ENCODE measurements at regions not wholly inside any gene's neighbourhood (a gene's known extent, or its start where the extent isn't known, plus 50 kb on each side); places are given as distances from the start of the nearest gene placed in this dataset.

DNA sequence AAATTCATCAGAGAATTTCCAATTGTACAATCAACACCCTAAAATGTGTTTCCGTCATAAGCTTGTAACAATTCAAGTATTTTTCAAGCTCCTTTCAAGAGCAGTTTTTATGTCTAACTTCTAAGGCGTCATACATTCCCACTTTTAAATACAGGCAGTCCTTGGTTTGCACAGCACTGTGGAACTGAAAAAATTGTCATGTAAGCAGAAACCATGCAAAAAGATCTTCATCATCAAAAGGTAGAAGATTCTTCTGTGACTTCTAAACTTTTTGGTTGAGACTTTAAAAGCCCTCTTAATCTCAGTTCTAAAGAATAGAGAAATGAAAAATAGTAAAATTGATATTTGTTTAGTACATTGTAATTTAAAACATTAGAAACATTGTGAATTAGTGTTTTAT is 315.6 kb downstream of the TPBG start:
- no peak for DNase-seq

DNA sequence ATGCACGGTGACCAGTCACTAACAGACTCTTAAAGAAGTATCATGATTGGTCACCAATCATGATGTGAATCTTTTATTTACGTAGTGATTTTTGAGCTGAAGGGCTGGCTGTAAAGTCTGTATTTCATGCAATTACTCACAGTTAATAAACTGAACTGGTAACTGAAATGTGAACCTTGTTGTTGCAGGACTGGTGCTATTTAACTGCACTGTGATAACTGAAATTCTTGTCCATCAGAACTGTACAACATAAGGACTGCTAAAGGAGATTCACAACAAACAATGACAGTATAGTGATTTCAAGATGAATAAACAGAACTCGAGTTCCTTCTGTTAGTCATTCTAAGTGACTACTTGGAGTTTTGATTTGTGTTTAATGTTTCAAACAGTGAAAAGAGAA is 316.6 kb downstream of the TPBG start:
- DNase-seq, result no peak

DNA sequence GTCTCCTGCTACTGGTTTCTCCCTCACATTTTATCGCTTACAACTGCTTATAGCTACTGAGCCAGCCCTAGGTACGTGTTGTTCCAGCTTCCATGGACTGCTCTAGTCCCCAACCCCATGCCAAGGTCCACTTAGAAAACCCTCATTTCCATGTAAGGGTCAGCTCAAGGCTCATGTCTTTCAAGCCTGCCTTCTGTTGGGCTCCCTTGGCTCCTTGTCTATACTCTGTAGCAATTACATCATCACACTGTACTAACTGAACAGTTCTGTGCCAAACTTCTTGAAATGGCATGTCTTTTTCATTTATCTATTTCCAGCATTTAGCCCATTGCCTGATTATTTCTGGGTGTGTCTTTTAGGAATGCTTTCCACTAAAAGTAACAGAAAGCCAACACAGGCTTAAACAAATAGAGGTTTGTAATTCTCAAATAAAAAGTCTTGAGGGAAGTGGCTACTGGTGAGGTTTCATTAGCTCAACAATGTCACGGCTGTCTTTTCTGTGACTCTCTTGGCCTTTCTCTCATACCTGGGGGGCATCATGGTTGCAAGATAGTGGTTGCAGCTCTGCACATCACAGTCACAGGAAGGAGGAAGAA is 317.6 kb downstream of the TPBG start:
- no peak for DNase-seq

- no peak for DNase-seq
Measured at GRCh38 chr6:82686719-82687118, 323.1 kb downstream of the TPBG start.

DNA sequence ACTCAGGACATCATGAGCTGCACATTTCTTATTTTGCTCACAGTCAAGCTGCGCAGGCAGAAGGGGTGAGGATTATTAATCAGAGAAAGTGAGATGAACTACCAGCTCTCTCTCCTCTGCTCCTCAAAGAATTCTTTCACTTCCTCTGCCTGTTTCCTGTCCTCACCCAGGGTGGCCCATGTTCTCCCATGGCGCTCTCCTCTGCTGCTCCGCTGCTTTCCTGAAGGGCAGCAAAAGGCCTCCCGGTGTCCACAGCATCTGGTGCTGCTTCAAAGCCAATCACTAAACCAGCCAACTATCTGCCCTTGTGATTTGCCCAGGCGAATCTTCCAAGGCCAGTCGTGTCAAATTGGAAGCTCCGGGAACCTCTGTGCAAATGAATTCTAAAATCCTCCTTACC is 324.2 kb downstream of the TPBG start:
- DNase-seq, result no peak

- no peak for DNase-seq
Measured at GRCh38 chr6:82690283-82690682, 326.7 kb downstream of the TPBG start.

DNA sequence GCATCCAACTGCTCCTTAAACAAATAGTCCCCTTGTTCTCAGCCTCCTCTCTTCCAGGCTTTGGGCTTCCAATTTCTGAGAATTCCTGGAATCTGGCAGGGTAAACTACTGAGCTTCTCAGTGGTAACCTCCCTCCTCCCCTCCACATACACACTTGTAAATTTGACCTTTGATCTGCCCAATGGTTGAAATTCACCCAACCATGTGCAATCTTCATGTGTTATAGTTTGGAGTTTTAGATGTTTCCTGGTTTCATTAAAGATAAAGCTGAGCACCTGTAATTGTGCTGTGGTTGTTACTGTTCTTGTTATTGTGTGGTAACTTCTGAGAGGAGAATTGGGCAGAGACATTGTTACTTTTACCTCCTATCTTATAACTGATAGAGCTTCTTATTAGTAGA is 328.4 kb downstream of the TPBG start:
- DNase-seq, result no peak

GRCh38 chr6:82693094-82693493 is 329.5 kb downstream of the TPBG start:
- DNase-seq, result no peak

DNA sequence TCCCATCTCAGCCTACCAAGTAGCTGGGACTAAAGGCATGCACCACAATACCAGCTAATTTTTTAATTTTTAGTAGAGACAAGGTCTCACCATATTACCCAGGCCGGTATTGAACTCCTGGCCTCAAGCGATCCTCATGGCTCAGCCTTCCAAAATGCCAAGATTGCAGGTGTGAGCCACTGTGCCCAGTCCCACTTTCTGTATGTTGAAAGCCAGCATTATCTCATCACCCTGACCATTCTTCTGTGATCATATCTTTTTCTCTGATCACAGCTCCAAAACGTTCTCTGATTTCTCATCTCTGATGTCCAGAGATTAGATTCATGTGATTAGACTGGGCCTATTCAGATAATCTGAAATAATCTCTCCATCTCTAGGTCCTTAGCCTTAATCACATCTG is 337.7 kb downstream of the TPBG start:
- DNase-seq, result no peak

DNA sequence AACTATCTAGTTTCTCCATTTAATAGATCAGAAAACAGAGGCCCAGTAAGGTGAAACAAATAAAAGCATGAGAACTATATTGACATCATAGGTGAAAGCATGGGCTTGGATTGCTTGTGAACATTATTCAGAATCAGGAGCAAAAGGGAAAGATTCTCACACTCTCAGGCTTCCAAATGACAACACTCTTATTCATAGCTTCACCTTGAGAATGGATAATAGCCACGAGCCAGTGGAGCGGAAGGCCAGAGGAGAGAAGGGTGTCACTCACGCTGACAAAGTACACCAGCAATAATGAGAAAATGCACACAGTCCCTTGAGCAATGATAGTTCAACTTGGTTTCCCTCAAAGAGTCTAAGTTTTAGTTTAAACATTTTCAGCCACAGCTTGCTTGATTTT is 339.0 kb downstream of the TPBG start:
- DNase-seq, result no peak

DNA sequence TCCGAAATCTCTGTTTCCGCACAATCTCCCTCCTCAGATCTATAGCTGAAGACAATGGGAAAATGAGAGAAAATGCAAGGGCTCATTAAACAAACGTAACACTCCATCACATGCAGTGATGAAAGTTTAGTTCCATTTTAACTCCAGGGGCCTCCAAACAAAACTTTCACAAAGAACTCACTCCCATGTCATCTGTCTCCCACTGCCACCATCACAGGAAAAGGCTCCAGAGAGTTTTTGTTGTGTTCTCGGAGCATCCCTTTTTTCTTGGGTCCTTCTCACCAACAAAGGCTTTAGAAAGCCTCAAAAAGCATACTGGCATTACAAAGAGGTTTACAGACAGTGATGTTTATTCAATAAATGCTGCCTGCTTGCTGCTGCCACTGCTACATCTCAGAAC is 339.6 kb downstream of the TPBG start:
- no peak for DNase-seq

- DNase-seq, result no peak
Measured at GRCh38 chr6:82704045-82704444, 340.4 kb downstream of the TPBG start.

DNA sequence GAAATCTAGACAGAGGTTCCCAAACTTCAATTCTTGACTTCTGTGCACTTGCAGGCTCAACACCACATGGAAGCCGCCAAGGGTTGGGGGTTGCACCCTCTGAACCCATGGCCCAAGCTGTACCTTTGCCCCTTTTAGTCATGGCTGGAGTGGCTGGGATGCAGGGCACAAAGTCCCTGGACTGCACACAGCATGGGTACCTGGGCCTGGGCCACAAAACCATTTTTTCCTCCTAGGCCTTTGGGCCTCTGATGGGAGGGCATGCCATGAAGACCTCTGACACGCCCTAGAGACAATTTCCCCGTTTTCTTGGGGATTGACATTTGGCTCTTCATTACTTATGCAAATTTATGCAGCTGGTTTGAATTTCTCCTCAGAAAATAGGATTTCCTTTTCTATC is 342.0 kb downstream of the TPBG start:
- no peak for DNase-seq

- DNase-seq, result no peak
Measured at GRCh38 chr6:82711105-82711827, 347.6 kb downstream of the TPBG start.

DNA sequence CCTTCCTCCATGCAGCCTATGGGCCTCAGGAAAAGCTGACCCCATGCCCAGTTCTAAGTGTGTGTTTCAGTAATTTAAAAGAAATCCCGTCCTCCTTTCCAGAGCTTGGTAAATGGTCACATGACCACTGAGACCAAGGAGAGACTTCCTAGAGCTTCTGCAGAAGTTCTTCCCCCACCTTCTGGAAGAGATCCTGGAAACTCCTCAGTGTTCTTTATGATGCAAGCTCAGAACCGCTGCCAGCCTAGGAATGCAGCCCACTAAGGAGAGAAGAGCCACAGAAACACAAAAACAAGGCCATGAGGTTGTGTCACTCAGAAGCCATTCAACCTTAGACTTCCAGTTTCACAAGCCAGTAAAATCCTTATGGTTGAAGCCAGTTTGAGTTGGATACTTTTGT is 348.4 kb downstream of the TPBG start:
- DNase-seq, result no peak

GRCh38 chr6:82712389-82712788 is 348.8 kb downstream of the TPBG start:
- DNase-seq, result no peak

GRCh38 chr6:82712826-82713225 is 349.2 kb downstream of the TPBG start:
- peak in 1 of 5 experiments; percentile 11 for DNase-seq

GRCh38 chr6:82720992-82721391 is 344.6 kb downstream of the UBE3D start:
- DNase-seq, result no peak

- DNase-seq, result no peak
Measured at GRCh38 chr6:82735790-82736189, 329.9 kb downstream of the UBE3D start.

- no peak for DNase-seq
Measured at GRCh38 chr6:82737965-82738364, 327.7 kb downstream of the UBE3D start.

GRCh38 chr6:82738773-82739172 is 326.9 kb downstream of the UBE3D start:
- no peak for DNase-seq

DNA sequence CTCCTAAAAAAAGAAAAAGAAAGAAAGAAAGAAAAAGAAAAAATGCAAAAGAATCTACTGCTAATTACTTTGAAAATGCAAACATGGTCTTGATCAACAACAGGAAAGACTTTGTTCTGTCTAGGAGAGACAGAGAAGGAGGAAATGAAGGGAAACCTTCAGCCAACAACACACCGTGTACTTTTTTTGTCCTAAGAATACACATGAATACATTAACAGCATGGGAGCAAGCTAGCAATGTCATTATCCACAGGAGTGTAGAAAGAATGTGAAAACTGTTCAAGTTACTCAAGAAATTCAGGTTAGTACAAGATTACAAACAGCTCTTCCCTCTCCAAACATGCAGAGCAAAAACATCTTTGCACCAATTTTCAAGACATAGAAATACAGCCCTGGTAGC is 326.3 kb downstream of the UBE3D start:
- DNase-seq, result no peak

DNA sequence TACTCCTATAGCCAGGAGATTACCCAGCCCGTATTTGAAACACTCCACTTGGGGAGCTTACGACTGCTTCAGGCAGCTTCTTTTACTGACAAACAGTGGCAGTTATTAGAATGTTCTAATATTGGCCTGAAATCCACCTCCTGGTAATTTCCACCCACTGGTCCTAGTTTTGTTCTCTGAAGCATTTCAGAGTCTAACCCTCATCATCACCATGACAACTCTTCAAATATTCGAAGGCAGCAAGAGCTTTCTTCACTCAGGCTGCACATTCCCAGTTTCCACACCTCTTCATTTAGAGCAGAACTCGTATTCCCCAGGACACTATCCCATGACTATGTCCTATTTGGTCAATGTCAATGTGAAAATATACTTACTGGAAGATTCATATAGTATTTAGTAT is 325.6 kb downstream of the UBE3D start:
- no peak for DNase-seq

GRCh38 chr6:82741325-82741995 is 324.2 kb downstream of the UBE3D start:
- DNase-seq, result no peak

Data from T-helper 2 cell (primary cell).